ENCODE measurements at regions not wholly inside any gene's neighbourhood (a gene's known extent, or its start where the extent isn't known, plus 50 kb on each side); places are given as distances from the start of the nearest gene placed in this dataset.
A peak's percentile ranks its signal among the peaks of the same experiment; 100 is the strongest.

DNA sequence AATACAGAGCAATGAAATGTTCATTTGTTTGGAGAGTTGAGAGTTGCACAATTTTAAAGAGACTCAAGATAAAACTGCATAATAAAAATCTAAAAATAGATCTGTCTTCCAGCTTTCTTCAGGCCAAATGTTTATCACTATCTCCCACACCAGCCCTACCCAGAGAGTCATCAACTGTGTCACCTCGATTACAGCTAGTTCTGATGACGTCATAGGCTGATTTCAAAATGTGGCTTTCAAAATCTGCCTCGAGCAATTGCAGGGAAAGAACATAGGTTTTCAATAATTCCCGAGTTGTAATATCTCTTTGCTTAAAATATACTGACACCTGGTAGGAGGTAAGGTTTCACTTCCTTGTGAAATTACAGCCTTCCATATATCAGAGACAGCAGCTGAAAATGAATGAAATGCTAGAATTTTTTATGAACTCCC is 677.6 kb upstream of the ID2 start (continued):
- TF ChIP-seq BHLHE40 (IDR thresholded peaks at IDR 0.05; ENCODE audit: low read length) (no peak), NCOA4 (IDR thresholded peaks at IDR 0.05; ENCODE audit: partially characterized antibody) (no peak), ZNF146 (CRISPR knock-in tag; IDR thresholded peaks at IDR 0.05; ENCODE audit: unreplicated experiment) (no peak), ZNF561 (CRISPR knock-in tag; conservative IDR thresholded peaks at IDR 0.05) (no peak), RHOXF2B (CRISPR knock-in tag; conservative IDR thresholded peaks at IDR 0.05) (no peak), HDGF (IDR thresholded peaks at IDR 0.05) (no peak), NR2C2 (CRISPR knock-in tag; IDR thresholded peaks at IDR 0.05) (no peak), NR2C2 (tag; IDR thresholded peaks at IDR 0.05) (no peak), E2F3 (CRISPR knock-in tag; IDR thresholded peaks at IDR 0.05) (no peak), NCOA6 (IDR thresholded peaks at IDR 0.05) (no peak), ZNF707 (CRISPR knock-in tag; conservative IDR thresholded peaks at IDR 0.05) (no peak), ZBTB8A (IDR thresholded peaks at IDR 0.05; ENCODE audit: partially characterized antibody) (no peak), LEF1 (IDR thresholded peaks at IDR 0.05) (peak; percentile 83), FOXA3 (CRISPR knock-in tag; conservative IDR thresholded peaks at IDR 0.05 in 1 of 2, IDR thresholded peaks at IDR 0.05 in 1 of 2) (no peak), ZNF143 (CRISPR knock-in tag; IDR thresholded peaks at IDR 0.05) (no peak), BCOR (IDR thresholded peaks at IDR 0.05) (no peak), BRF1 (IDR thresholded peaks at IDR 0.05; ENCODE audit: borderline replicate concordance, extremely low read depth, insufficient read length) (no peak)
- TF ChIP-seq, protein P1, sequence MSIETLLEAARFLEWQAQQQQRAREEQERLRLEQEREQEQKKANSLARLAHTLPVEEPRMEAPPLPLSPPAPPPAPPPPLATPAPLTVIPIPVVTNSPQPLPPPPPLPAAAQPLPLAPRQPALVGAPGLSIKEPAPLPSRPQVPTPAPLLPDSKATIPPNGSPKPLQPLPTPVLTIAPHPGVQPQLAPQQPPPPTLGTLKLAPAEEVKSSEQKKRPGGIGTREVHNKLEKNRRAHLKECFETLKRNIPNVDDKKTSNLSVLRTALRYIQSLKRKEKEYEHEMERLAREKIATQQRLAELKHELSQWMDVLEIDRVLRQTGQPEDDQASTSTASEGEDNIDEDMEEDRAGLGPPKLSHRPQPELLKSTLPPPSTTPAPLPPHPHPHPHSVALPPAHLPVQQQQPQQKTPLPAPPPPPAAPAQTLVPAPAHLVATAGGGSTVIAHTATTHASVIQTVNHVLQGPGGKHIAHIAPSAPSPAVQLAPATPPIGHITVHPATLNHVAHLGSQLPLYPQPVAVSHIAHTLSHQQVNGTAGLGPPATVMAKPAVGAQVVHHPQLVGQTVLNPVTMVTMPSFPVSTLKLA (conservative IDR thresholded peaks at IDR 0.05): peak in 1 of 2 experiments; percentile 62; a peak in 1 of 4 replicates
- TF ChIP-seq, protein P2, sequence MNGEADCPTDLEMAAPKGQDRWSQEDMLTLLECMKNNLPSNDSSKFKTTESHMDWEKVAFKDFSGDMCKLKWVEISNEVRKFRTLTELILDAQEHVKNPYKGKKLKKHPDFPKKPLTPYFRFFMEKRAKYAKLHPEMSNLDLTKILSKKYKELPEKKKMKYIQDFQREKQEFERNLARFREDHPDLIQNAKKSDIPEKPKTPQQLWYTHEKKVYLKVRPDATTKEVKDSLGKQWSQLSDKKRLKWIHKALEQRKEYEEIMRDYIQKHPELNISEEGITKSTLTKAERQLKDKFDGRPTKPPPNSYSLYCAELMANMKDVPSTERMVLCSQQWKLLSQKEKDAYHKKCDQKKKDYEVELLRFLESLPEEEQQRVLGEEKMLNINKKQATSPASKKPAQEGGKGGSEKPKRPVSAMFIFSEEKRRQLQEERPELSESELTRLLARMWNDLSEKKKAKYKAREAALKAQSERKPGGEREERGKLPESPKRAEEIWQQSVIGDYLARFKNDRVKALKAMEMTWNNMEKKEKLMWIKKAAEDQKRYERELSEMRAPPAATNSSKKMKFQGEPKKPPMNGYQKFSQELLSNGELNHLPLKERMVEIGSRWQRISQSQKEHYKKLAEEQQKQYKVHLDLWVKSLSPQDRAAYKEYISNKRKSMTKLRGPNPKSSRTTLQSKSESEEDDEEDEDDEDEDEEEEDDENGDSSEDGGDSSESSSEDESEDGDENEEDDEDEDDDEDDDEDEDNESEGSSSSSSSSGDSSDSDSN (IDR thresholded peaks at IDR 0.05; ENCODE audit: borderline replicate concordance in 1 of 2, low read depth in 2 of 2, low read length in 2 of 2): no peak
- TF ChIP-seq, protein P3, sequence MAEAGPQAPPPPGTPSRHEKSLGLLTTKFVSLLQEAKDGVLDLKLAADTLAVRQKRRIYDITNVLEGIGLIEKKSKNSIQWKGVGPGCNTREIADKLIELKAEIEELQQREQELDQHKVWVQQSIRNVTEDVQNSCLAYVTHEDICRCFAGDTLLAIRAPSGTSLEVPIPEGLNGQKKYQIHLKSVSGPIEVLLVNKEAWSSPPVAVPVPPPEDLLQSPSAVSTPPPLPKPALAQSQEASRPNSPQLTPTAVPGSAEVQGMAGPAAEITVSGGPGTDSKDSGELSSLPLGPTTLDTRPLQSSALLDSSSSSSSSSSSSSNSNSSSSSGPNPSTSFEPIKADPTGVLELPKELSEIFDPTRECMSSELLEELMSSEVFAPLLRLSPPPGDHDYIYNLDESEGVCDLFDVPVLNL (CRISPR knock-in tag; IDR thresholded peaks at IDR 0.05; ENCODE audit: low read depth): no peak
- TF ChIP-seq, protein P4, sequence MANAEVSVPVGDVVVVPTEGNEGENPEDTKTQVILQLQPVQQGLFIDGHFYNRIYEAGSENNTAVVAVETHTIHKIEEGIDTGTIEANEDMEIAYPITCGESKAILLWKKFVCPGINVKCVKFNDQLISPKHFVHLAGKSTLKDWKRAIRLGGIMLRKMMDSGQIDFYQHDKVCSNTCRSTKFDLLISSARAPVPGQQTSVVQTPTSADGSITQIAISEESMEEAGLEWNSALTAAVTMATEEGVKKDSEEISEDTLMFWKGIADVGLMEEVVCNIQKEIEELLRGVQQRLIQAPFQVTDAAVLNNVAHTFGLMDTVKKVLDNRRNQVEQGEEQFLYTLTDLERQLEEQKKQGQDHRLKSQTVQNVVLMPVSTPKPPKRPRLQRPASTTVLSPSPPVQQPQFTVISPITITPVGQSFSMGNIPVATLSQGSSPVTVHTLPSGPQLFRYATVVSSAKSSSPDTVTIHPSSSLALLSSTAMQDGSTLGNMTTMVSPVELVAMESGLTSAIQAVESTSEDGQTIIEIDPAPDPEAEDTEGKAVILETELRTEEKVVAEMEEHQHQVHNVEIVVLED (CRISPR knock-in tag; IDR thresholded peaks at IDR 0.05): no peak
- TF ChIP-seq, protein P5, sequence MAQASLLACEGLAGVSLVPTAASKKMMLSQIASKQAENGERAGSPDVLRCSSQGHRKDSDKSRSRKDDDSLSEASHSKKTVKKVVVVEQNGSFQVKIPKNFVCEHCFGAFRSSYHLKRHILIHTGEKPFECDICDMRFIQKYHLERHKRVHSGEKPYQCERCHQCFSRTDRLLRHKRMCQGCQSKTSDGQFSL (CRISPR knock-in tag; IDR thresholded peaks at IDR 0.05): no peak
- TF ChIP-seq, protein P5 (tag; IDR thresholded peaks at IDR 0.05): no peak

All from K562 (cell line).